HG02870 (cell line): ENCODE measurements at regions not wholly inside any gene's neighbourhood (a gene's known extent, or its start where the extent isn't known, plus 50 kb on each side); places are given as distances from the start of the nearest gene placed in this dataset.

Experiments
- ATAC-seq: cut with Tn5 transposase; IDR thresholded peaks from one replicate; pipeline ENCODE4 v1.9.1; 2021; ENCODE audit warnings: mild to moderate bottlenecking, moderate library complexity; ENCODE audit not compliant: unreplicated experiment

DNA sequence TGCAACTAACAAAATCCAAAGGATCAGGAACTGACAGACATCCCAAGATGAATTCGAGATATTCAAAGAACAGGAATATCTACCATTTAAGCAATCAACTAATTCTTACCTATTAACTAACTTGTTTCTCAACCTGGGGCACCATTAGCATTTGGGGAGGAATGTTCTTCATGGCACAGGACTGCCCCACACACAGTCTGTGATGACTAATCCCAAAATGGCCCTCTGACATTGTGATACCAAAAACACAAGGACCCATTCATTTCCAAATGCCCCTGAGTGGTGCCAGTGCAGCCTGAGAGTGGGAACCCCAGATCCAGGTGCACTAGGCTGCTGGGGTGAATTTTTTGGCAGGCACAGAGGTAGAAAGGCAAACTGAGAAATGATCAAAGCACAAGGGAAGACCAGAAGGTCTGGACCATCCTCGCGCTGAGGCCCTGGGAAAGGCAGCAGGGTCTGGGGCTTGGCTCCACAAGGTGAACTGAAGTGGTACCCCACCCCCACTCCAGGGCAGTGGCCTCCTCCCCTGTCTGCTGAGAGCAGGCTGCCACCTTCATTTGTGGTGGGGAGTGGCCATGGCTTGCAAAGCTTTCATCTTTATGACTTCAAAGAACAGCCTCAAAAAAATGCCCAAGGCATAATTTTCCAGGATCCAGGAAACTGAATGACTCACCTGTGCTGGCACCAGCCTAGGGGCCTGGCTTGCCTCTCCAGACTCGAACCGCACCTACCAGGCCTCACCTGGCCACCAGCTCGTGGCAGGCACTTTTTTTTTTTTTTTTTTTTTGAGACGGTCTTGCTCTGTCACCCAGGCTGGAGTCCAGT, 122.4 kb downstream of the BCOR start:
- ATAC-seq, result no peak

DNA sequence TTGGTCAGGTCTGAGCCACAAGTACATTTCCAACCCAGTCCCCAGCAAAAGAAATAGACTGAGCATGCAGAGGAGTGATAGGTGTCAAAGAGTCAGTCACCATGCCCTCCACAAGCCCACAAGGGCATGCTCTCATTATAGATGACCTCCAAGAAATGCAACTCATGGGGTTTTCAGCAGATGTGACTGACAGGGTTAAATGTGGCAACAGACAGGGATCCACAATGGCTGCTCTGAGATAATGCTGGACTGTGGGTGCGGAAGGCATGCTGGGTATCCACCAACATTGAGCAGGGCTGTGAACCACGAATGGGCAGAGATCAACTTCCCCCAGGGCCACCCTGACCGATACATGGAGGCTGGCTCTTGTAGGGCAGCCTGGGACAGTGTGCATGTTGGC, 115.8 kb downstream of the BCOR start:
- no peak for ATAC-seq

DNA sequence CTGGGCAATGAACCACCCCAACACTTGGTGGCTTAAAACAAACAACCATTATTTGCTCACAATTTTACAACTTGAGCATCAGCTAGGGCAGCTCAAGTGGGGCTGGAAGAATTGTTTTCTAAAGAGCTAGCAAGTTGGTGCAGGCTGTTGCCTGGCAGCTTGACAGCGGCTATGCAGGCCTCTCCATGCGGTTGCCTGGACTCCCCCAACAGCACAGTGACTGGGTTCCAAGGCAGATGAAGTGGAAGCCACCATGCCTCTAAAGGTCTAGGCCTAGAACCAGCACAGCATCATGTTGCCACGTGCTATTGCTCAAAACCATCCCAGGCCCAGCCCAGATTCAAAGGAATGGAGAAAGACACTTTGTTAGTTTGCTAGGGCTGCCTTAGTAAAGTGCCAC, 114.8 kb downstream of the BCOR start:
- no peak for ATAC-seq

DNA sequence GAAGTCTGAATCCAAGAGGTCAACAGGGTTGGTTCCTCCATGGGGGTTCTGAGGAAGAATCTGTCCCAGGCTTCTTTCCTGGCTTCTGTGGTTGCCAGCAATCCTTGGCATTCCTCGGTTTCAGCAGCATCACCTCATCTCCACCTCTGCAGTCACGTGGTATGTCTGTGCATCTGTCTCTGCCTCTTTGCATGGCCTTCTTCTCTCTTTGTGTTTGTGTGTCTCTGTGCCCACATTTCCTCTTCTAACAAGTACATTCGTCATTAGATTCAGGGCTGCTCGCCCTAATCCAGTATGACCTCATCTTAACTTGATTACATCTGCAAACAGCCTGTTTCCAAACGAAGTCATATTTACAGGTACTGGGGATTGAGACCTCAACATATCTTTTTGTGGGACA, 114.0 kb downstream of the BCOR start:
- no peak for ATAC-seq

DNA sequence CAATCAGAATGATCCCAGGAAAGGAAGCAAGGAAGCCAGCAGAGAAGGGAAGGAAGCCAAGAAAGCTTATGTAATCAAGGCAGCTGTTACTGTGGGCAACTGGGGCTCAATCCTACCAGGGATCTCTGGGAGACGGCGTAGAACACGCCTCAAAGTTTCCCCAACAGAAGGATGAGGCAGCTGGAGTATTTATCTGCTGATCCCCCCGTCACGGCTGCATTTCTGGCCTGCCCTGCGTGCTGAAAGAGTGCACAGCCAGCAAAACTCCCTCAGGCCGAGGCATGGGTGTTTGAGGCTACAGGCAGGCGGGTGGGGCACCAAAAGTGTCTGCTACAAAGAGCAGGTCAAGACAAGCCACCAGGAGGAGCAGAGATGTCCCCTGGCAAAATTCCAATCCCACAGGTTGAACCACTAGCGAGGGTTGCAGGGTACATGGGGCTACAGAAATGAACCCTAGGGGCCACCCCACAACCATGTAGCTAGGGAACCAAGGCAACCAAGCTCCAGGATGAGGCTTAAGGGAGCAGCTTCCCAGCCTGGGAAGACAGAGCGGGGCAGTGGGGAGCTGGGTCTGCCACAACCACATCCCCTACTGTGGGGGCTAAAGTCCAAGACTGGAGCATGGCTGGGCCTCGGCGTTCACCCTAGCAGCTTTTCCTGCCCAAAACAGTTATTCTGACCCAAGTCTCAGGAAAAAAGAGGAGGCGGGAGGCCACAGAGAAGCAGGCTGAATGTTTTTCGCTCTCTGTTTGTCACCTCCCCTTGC, 113.4 kb downstream of the BCOR start:
- no peak for ATAC-seq

DNA sequence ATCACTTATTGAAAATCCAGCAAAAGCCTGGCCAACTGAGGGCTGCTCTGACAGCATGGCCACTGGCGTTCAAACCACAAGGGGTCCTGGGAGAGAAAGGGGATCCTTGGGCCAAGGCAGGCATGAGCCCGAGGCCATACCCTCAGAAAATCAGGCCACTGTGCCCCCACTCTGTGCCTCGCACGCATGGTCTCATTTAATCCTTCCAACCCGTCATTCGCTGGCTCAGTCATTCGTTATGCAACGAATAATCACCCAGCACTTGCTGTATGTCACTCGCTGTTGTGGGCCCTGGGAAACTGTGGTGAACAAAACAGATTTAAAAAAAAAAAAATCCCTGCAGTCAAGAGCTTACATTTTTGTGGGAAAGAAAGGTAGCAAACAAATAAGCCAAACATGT, 112.7 kb downstream of the BCOR start:
- ATAC-seq, result no peak

DNA sequence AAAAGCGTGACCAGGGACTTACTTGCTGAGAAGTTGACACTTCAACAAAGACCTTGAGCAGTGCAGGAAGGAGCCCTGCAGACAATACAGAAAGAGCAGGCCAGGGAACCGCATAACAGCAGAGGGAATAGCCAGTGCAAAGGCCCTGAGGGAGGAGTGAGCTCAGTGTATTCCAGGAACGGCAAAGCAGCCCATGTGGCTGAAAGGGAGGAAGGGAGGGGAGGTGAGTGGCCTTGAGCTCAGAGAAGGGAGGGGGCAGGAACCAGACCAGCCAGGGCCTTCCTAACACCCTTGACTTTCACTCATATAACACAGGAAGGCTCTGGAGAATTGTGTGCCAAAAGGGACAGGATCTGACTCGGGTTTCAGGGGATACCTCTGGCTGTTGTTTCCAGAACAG, 112.2 kb downstream of the BCOR start:
- ATAC-seq, result no peak

DNA sequence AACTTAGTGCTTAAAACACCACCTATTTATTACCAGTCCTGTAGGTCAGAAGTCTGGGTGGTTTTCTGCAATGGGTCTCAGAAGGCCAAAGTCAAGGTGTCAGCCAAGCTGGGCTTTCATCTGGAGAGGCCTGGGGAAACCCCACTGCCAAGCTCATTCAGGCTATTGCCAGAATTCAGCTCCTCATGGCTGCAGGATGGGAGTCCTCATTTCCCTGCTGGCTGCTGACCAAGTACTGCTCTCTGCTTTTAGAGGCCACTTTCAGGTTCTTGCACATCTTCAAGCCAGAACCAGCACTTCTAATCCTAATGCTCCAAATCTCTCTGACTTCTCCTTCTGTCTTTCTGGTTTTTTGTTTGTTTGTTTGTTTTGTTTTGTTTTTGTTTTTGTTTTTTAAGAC, 109.3 kb downstream of the BCOR start:
- no peak for ATAC-seq

DNA sequence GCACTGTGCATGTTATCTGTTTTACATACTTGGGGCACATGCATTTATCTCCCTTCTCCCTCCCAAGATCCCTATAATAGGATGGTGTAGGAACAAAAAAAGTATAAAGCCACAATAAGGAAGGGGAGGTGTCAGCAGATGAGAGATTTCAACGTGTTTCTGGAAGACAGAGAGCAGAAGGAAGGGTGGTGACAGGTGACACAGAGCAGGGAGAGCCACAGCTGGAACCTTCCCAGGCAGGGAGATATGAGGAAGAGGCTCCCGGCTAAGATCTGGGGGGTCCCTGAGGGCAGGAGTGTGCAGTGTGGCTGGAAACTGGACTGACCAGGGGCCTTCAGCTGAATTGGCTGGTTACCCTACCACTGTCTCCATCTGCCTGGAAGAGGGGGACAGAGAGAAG, 107.4 kb downstream of the BCOR start:
- ATAC-seq, result no peak

DNA sequence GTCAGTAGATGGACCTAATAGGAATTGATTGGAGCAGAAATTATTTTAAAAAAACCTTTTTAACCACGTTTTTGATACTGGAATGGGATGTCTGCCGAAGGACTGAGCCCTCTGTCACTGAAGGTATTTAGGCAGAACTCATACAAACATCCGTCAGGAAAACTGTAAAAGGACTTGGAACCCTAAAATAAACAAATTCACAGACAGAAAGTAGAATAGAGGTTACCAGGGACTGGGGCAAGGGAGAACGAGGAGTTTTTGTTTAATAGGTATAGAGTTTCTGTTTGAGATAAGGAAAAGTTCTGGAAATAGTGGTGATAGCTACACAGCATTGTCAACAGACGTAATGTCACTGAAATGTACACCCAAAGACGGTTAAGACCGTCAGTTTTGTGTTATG, 105.5 kb downstream of the BCOR start:
- no peak for ATAC-seq

DNA sequence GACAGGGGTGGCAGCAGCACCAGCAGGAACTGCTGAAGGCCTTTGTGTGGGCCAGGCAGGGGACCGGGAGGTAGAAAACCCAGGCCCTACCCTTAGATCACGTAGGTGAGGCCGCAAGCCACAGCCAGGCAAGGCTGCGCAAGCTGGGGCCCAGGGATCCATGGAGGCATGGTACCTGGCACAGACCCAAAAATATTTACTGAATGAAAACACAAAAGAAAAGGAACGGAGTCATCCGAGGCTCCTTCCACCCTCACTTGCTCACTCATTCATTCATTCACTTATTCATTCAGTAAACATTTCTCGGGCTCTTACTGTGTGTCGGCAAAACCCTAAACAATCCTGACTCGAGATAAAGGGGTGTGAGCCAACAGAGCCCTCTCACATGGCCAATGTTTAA, 102.3 kb downstream of the BCOR start:
- no peak for ATAC-seq

DNA sequence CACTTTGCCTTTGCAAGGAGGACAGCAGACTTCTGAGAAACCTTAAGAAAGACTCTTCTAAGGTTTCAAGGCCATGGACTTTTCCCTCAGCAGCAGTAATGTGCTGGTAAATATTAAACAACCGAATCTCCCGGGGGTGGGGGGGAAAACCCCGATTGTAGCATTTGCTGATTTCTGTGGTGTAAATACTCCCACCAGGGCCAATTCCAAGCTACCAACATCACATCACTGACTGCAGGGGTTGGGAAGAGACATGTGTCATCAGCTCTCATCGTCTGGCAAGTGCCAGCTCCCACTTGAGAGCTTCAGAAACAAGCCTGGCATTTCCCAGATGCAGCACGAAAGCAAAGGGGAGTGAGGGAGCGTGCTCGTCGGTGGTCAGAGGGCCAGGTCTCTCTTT, 101.2 kb downstream of the BCOR start:
- ATAC-seq, result no peak

DNA sequence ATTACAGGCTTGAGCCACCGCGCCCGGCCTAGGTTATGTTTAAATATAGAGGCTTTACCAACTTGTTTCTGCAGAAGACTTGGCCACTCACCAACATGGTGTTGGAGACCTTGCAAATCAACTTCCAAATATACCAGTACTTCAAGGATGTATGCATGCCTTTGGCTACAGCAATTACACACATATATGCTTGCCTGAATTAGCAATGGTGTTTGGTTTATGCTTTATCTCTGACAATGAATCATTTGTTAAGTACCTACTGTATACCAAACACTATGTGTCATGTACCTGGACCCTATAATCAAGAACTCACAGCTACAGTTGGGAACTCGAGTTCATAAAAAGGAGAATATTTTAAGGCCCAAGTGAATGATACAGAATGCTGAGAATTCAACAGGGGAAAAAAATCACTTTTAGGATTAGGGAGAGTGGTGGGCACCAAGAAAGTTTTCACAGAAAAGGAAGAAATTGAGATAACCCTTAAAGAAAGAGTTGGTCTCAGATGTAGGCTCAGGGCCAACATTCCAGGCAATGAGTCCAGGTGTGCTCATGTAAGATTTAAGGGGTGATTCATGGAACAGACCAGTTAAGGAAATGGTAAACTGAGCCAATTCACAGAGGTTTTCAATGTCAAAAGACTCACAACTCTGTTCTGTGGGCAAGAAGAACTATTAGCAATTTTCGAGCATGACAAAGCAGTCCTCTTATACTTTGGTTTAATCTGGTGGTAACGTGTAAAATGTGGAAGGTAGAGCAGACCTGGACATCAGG, 98.9 kb downstream of the BCOR start:
- no peak for ATAC-seq
